ENCODE measurements at regions not wholly inside any gene's neighbourhood (a gene's known extent, or its start where the extent isn't known, plus 50 kb on each side); places are given as distances from the start of the nearest gene placed in this dataset.
"Not testable (repeated sequence)": the region's sequence is repeated elsewhere in the genome, so short reads cannot be mapped to it uniquely, and the experiment has no call there.

DNA sequence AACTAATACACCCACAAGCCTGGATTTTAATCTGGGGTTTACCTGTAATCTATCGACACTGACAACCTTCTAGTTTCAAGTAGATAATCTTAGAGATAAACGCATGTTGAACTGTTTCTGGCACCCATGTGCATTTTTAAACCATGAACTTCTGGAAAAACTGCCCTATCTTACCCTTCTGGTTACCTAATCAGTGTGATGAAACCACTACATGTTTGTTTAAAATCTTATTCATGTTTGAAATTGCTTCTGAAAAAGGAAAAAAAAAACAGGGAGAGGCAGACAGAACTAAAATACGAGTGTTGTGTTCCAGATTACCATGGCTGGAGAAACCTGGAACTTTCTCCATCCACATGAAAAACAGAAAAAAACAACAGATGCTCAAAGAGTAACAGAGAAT, 139.3 kb downstream of the MID1IP1 start:
- no peak for DNase-seq (ENCODE audit: low spot score)

- DNase-seq (ENCODE audit: low spot score), result no peak
Observed at GRCh38 chrX:38941675-38942074, 140.4 kb downstream of the MID1IP1 start.

- DNase-seq (ENCODE audit: low spot score), result no peak
Observed at GRCh38 chrX:38943120-38943519, 141.9 kb downstream of the MID1IP1 start.

GRCh38 chrX:38948046-38948445, 146.8 kb downstream of the MID1IP1 start:
- DNase-seq (ENCODE audit: low spot score), result no peak

GRCh38 chrX:38954520-38954919, 153.3 kb downstream of the MID1IP1 start:
- no peak for DNase-seq (ENCODE audit: low spot score)

DNA sequence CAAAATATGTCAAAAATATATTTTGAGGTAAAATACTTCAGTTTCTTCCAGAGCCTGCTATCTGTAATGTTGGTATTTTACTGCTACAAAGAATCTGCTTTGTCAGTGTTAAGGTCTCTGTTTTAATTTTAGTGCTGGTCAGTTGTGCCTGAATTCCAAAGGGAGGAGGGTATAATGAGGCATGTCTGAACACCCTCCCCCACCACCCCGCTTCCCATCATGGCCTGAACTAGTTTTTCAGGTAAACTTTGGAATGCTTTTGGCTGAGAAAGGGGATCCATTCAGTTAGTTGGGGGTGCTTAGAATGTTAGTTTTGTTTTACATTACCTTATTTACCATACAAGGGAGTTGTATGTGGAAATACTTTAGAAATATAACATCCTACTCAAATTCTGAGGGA, 158.5 kb downstream of the MID1IP1 start:
- no peak for DNase-seq (ENCODE audit: low spot score)

GRCh38 chrX:38960137-38960536, 158.9 kb downstream of the MID1IP1 start:
- DNase-seq (ENCODE audit: low spot score), result no peak

GRCh38 chrX:38961936-38962335, 160.7 kb downstream of the MID1IP1 start:
- DNase-seq (ENCODE audit: low spot score), result no peak

GRCh38 chrX:38963244-38963643, 162.0 kb downstream of the MID1IP1 start:
- not testable (repeated sequence) for DNase-seq (ENCODE audit: low spot score)

- no peak for DNase-seq (ENCODE audit: low spot score)
Observed at GRCh38 chrX:38965888-38966287, 164.6 kb downstream of the MID1IP1 start.

DNA sequence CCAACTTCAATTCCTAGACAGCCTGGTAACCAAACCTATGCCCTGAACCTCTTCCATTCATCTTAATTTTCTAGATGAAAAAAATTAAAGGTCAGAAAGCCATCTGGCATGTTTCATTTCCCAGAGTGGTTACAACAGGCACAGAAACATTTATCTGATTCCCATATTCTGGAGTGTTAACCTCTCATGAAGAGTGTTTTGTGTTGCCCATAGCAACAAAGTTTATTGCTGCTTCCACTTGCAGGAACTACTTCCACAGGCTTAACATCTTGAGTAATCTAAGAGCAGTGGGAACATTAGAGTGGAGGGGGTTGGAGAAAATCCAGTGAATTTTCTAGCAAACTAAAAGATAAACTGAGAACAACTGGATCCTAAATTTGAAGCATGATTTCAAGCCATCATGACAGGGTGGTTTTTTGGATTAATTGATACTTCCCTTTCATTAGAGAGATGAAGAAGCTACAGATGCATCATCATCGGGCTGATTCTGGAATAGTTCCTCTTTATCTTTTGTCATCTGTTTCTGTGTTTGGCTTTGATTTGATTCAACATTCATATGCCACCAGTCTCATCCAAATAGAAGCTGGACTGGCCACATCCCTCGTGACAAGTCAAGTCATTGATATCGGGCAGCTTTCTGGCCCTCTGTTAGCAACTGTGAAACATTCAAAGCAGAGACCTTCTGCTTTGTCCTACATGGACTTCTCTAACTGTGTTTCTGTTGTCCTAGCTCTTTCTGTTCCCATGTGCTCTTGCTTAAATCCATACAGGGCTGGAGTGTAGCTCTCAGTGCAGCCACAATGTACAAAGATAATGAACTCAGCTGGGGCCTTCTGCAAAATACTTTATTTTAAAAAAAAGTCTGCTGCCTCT, 167.3 kb downstream of the MID1IP1 start:
- DNase-seq (ENCODE audit: low spot score), result no peak

DNA sequence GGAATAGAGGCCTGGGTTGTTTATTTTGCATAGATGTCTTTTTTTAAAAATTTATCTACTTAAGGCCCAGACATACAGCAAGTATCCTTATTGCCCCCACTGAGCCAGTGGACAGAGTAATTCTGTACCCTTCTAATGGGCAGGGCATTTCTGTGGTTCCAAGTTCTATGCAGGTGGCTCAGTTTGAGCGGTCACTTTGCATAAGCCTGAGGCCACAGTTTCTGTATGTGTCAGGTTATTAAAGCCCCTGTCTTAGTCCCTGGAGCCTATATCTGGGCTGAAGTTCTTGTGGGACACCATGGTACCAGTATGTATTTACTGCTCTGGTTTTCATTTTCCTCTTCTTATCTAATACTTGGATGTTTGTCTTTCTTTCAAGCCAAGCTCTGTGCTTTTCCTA, 168.8 kb downstream of the MID1IP1 start:
- DNase-seq (ENCODE audit: low spot score), result no peak

GRCh38 chrX:38970845-38971244, 169.6 kb downstream of the MID1IP1 start:
- DNase-seq (ENCODE audit: low spot score), result no peak

DNA sequence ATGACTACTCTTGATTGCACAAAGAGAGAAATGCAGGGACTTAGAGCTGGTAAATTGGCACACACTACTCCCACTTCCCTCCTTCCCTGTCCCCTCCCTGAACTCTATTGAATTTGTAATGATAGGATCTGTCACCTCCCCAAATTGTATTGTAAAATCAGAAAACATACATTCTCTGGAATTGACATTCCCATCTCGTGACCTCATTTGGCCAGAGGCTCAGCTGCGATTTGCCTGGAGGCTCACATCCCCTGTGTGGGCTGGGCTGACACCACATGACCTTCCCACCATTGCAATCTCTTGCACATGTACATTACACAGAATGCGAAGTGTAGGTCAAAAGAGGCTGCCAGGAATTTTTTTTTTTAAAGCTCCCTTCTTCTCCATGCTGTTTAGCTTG, 172.1 kb downstream of the MID1IP1 start:
- DNase-seq (ENCODE audit: low spot score), result no peak

DNA sequence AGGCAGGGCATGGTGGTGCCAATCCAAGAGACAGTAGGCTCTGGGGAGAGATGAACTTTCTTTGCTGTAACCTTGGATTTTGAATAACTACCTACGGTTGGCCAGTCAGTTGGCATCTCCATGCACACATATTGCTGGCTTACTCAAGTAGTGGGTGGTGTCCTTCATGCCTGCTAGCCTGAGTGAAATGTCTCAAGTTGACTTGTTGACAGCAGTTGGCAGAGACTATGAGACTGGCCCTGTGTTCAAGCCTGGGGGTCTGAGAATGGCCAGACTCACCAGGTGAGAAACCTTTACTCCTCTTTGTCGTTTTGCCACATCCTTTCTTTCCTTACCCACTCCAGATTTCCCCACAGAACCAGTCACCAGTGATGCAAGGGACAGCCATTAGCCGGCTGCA, 173.3 kb downstream of the MID1IP1 start:
- no peak for DNase-seq (ENCODE audit: low spot score)

DNA sequence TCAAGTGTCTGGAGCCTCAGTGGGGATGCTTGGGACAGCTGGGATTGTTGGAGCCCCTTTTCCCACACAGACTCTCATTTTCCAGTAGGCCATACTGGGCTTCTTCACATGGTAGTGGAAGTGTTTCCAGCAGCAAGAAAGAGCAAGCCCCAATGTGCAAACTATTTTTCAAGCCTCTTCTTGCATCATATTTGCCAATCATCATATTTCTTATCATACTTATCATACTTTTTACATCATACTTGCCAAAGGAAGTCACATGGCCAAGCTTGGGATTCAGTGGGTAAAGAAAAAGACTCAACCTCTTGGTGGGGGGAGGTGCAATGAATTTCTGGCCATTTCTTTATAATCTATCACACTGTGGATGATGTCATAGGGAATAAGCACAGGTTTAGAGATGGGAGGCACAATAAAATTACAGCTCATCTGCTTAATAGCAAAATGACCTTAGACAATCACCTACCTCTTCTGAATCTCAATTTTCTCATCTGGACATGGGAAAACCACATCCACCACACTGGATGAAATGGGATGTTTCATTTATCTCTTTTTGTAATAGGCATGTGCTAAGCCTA, 174.2 kb downstream of the MID1IP1 start:
- DNase-seq (ENCODE audit: low spot score), result no peak

DNA sequence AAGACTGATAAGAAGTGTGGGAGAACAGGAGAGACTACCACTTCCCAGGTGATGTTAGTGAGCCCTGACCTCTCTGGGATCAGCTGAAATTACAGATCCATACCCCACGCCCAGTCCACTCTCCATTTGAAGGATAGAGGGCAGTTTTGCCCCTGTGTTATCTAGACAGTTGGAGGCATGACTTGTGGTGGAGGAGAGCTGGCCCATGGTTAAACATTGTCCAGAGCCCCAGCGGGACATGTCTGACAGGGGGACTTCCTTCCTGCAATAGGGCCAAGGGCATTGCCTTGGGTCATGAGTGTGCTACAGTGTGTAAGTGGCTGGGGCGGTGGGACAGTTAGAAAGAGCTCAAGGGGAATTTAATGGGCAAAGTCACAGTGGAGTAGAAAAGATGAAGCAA, 181.1 kb downstream of the MID1IP1 start:
- no peak for DNase-seq (ENCODE audit: low spot score)

DNA sequence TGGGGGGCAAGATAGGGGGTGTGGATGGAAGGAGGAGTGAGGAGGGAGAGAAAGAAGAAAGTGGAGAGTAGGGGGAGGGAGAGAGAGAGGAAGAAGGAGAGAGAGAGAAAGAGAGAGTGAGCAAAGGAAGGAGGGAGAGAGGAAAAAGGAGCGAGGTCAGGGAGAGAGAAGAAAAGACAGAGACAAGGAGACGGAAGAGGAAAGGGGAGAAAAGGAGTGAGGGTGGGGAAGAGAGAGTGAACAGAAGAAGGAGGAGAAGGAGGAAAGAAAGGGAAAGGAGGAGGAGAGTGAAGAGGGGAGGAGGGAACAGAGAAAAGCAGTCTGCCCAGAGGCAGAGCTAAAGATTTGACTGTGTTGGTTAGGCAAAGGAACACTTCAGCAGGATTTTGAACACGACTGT, 181.6 kb downstream of the MID1IP1 start:
- DNase-seq (ENCODE audit: low spot score), result no peak

DNA sequence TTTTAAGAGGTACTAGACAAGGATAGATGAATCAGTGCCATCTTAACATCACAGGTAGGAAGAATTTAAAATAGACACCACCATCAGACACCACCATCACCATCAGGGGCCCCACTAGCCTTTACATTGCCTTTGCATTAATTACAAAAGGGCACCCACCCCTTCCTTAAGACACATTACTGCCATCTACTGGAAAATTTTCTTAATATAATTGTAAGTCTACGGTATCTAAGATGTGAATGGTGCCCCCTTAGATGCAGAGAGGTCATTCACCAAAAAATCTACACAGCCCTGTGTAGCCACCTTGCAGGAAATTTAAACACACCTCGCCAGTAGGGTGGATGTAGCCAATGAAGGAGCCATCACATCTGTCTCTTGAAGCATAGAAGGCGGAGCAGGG, 184.1 kb downstream of the MID1IP1 start:
- peak; percentile 16 for DNase-seq (ENCODE audit: low spot score)

DNA sequence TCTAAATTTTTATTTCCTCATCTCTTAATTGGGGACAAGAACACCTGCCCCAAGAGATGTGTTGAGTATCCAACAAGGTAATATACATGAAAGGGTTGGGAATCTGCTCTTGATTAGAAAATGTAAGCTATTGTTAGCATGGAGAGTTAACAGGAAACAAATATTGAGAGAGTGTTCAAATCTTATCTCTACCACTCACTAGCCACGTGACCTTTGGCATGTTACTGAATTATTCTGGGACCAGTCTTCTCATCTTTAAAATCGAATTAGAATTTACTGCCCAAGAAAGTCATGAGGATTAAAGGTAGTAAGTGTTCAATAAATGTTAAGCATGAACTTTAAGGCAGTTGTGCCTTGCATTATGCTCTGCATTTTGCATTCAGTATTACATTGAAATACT, 184.7 kb downstream of the MID1IP1 start:
- no peak for DNase-seq (ENCODE audit: low spot score)

DNA sequence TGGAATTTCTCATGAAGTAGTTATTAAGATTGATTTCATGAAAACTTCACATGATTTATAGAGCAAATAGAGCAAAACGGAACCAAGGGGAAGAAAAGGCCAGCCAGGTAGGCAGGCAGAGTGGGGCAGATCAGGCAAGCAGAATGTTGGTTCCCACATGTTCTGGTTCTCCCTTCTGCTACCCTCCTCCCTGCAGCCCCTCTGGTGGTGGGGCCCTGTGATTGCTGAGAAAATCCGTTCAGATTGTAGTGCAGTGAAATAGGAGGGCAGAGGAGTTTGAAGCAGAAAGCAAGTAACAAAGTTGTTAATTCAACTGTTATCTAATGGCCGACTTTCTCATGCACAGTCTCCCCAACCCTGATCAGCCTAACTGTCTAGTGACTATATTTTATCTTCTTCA, 185.3 kb downstream of the MID1IP1 start:
- no peak for DNase-seq (ENCODE audit: low spot score)

DNA sequence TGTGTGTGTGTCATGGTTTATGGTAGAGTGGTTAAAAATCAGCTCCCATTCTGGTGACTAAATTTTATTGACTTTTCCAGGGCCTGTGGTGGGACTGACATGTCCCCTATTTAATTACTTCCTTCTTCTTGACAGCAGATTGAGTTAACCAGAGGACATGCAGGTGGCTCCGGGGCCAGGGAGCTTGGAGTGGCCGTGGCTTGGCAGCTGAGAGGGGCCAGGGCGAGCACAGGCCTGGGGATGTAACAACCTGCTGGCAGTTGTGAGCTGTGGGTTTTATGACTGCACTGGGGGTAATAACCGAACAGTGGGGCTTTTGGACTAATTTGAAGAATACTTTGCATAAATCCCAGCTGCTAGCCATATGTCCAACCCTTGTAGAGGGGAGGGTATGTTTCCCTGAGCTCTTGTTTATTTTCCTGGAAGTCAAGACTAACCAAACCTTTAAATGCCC, 186.0 kb downstream of the MID1IP1 start:
- no peak for DNase-seq (ENCODE audit: low spot score)

GRCh38 chrX:38988301-38988700, 187.0 kb downstream of the MID1IP1 start:
- DNase-seq (ENCODE audit: low spot score), result no peak

- no peak for DNase-seq (ENCODE audit: low spot score)
Observed at GRCh38 chrX:38989076-38989475, 187.8 kb downstream of the MID1IP1 start.
